Activated T-cell treated with anti-CD3 and anti-CD28 coated beads for 1 hour (primary cell): ENCODE measurements at regions not wholly inside any gene's neighbourhood (a gene's known extent, or its start where the extent isn't known, plus 50 kb on each side); places are given as distances from the start of the nearest gene placed in this dataset.
"Not testable (repeated sequence)": the region's sequence is repeated elsewhere in the genome, so short reads cannot be mapped to it uniquely, and the experiment has no call there.

Experiments
- DNase-seq: peaks from one replicate; pipeline ENCODE4 v3.0.0-alpha.2; 2020; ENCODE audit warnings: low read depth

DNA sequence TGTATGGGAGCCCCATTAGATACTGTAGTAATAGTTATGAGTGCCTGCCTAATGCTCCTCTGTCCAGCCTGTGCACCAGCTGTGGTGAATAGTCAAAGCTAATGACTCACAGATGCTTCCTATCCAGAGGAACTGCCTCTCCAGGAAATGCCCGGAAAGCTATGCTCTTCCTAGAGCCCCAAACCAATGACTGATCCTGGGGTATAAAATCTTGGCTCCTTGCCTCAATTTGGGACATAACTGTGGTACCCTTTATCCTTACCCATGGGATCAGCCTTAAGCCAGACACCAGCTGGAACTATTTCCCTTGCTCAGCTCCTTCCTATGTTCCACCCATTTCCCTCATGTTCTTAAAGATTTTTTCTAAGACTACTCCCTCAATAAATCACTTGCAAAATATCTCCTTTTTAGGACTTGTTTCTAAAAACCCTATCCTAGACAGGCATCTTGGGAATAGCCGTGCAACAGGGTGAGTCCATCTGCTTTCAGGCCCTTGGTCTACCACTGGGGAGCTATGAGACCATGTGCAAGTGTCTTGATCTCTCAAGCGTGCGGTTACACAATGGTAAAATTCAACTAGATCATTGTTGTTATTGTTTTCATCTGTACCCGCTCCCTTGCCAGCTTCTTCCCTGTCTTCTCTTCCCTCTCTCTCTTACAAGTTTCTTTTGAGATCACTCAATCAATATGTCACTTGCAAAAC lies 283.7 kb downstream of the BTBD3 start:
- no peak for DNase-seq

DNA sequence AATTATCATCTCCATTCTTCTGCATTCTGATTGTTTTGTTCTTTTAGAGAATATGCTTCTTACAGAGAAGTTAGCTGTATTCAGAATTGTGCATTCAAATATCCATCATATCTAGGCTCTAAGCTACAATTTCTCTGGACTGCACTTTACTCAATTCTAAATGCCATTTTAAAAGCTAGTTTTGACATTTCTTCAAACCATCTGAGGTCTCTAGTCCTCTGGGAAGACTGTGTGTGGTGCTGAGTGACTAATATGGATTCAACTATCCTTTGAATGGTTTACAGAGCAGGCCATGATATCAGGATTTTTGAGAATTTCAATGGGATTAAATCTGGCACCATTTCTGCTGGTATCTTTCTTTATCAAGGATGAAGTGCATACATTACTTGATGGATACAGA lies 285.7 kb downstream of the BTBD3 start:
- DNase-seq, result no peak

DNA sequence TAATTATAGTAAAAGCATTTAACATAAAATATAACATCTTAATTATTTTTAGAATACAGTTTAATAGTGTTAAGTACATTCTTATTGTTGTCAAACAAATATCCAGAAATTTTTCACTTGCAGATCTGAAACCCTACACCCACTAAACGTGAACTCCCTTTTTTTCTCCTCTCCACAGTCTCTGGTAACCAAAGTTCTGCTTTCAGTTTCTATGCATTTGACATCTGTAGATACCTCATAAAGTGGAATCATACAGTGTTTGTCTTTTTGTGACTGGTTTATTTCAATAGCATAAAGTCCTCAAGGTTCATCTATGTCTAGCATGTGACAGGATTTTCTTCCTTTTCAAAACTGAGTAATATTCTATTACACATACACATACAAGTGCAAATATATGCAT lies 286.3 kb downstream of the BTBD3 start:
- no peak for DNase-seq

DNA sequence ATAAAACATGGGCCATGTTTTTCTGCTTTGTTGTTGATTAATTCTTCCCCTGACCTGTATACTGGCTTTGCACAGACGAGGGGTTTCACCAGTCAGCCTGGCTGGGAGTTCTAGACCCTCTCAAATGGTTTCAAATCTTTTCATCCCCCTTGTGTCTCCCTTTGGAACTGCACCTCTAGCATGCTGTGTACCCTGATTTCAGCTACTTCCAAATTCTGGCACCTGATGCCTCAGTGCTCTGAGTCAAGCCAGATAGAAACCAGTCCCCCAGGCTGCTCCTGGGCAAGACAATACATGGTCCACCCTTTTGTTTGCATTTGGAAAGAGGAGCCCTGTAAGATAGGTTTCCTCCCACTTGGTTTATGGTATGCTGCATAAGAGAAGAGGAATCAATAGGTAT lies 290.2 kb downstream of the BTBD3 start:
- DNase-seq, result no peak

DNA sequence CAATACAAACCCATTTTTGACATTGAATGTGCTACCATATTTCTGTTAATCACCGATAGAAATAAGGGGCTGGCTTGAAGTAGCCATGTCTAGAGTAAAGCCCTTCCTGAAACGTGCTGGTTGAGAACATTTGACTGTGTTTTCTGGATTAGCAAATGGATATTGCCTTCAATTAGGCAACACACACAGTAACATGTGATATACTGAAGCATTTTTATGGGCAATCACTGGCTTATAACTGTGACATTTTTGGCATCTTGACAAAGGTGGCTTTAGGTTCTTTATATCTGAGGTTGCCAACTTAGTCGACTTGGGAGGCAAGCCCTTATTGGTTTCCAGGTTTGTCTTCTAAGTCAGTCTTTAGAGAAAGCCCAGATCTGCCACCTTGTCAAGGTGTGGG lies 292.9 kb downstream of the BTBD3 start:
- no peak for DNase-seq

DNA sequence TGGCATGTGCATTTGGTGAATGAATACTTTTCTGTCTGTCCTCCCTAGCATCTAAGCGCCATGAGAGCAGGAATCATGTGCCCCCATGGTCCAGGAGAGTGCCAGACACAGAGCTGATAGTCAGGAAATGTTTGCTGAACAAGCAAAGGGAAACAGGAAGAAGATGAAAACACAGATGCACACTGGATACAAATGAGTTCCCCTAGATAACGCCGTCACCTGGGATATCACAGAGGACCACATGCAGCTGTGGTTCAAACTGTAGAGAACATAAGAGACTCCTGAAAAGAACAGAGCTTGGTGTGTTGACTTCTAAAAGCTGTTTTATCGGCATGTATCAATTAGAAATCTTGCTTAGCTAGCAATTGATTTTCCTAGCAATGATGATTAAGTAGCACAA lies 293.7 kb downstream of the BTBD3 start:
- no peak for DNase-seq

DNA sequence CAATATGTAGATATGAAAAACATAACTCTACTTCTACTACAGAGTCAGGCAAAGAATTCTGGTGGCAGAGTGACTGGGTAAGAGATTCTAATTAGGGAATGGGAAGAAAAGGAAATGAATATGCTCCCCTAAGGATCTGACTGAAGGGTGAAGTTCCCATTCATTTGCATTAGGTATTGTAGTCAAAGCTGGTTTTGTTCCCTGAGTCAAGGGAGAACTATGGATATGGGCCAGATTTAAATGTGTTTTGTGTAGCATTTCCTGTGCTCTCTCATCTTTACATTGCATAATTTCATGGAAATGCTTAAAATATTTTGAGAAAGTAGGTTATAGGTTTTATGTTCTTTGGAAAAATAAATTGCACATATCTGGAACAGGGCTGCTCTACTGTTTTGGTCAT lies 299.7 kb downstream of the BTBD3 start:
- DNase-seq, result no peak

DNA sequence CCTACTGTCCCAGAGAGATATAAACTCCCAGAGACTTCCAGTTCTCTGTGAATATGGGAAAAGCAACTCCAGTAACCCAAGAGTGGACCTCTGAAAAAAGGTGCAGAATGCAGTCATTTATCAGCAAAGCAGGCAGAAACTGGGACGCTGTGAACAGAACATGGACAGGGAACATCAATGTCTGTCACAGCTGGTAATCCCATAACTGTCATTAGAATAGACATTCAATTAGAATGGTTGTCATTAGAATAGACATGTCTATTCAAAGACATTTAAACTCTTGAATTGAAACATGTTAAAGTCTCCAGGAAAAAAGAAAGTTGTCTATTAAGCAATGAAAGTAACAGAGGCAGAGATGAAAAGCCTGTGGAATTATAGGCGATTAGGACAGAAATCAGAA lies 302.1 kb downstream of the BTBD3 start:
- DNase-seq, result no peak

DNA sequence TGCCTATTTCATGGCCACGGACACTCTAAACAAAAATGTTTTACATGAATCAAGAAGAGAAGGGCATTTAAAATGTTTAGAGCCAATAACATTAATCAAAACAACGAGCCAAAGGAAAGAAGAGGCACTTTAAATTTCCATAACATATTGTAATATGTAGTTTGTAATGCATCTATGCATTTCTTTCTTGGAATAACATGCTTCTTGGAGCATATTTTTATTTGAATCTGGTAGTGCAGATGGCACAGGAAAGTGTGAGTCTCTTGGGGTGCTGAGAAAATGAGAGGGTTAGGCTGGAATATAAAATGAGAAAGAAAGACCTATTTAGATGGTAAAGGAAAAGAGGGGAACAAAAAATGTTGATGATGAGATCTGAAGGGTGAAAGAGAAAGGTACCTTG lies 305.4 kb downstream of the BTBD3 start:
- no peak for DNase-seq

DNA sequence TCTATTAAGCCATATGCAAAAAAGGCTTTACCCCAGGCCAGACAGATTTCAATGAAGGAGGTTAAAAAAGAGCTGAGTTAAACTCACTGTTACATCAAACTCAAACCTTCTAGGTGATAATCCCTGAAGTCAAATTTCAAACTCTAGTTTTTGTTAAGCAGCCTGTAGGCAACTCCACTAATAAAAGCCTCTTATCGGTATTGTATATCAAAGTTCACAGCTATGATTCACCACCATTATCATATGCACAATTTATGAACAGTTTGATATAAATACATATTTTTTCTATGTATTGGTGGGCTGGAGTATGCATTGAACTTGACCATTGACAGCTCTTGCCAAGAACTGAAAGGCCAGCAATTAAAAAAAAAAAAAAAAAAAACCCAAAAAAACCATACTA lies 308.2 kb downstream of the BTBD3 start:
- no peak for DNase-seq

DNA sequence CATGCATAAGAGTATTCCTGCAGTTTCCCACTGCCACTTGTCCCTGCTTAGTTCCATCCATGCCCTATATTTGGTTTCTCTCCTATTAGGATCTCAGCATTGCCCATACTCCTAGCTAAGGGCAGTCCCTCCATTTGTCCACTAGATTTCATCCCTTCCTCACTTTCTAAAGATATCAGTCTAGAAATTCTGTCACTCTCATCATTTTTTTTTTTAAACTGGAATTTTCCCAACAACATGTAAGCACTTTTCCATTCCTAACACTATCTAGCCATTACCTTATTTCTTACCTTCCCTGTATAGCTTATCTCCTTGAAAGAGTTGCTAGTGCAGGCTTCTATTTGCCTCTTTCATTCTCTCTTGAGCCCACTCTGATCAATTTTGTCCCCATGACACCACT lies 312.2 kb downstream of the BTBD3 start:
- no peak for DNase-seq

DNA sequence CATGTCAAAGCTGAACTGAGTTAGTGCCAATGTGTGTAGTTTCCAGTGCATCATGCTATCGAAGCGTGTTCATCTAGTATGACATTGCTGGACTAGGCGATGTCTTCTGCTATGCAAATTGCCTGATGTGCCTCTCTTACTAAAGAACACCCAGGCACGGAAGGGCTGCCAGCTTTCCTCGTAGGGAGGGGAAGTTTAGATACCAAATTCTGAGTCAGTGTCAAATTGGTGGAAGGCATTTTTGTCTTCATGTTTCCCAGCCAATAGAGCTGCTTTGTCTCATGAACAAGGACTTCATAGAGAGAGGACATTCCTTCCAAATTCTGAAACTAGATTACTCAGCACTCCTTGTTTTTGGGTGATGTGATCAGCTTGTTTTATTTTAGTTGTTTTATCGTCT lies 320.1 kb downstream of the BTBD3 start:
- no peak for DNase-seq

DNA sequence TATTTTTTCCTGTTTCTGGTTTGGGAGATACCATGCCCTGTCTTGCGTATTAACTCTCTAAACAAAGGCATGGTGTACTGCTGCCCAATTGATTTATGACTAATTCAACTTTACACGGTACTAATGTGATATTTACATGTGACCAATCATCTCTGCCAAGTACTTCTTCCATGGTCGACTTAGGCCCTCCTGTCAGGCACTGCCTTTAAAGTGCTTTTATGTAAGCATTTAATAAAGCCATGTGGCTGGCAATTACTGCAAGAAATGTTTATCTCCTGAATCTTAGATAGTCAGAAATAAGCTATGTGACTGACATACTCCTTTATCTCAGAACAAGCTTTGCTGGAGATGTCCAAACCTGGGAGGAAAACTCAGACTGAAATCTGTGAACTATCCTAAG lies 323.4 kb downstream of the BTBD3 start:
- DNase-seq, result no peak

DNA sequence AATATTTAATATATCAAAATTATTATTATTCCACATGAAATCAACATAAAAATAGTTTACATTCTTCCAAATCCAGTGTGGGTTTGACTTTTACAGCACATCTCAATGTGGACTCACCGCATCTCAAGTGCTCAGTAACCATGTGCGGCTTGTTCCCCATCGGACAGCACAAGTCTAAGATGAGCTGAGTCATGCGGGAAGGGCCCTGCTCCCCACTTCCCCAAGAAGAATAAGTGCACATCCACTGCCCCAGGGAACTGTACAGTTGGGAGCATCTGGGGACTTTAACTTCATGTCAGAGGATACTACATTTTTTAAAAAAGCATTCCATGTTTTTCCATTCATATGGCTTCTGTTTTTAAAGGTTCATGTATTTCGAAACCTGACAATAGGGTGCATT lies 325.6 kb downstream of the BTBD3 start:
- DNase-seq, result no peak

DNA sequence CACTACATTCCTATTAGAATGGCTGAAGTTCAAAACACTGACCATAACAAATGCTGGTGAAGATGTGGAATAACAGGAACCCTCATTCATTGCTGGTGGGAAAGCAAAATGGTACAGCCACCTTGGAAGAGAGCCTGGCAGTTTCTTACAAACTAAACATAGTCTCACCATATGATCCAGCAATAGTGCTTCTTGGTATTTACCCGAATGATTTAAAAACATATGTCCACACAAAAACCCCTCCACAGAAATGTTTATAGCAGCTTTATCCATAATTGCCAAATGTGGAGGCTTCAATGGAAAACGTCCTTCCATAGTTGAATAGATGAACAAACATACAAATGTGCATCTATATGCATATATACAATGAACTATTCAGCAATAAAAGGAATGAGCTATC lies 330.8 kb downstream of the BTBD3 start:
- DNase-seq, result no peak

DNA sequence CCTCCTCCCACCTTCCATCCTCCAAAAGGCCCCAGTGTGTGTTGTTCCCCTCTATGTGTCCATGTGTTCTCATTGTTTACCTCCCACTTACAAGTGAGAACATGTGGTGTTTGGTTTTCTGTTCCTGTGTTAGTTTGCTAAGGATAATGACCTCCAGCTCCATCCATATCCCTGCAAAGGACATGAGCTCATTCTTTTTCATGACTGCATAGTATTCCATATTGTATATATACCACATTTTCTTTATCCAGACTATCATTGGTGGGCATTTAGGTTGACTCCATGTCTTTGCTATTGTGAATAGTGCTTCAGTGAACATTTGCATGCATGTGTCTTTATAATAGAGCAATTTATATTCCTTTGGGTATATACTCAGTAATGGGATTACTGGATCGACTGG lies 333.0 kb downstream of the BTBD3 start:
- not testable (repeated sequence) for DNase-seq

DNA sequence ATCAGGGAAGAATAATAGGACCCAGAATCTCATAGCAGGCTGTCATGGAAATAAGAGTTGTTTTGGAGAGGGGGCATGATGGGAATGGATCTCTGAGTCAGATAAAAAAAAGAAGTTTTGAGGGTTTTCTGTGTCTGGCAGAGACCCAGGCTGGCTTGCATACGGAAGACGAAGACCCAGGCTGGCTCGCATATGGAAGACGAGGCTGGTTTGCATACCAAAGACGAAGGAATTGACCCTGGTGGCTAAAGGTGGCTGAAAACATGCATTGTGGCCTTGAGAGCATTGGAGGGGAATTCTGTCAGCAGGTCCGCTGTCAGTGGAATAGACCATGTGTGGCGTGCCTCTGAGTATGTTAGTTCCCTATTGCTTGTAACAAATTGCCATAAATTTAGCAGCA lies 335.1 kb downstream of the BTBD3 start:
- DNase-seq, result no peak

DNA sequence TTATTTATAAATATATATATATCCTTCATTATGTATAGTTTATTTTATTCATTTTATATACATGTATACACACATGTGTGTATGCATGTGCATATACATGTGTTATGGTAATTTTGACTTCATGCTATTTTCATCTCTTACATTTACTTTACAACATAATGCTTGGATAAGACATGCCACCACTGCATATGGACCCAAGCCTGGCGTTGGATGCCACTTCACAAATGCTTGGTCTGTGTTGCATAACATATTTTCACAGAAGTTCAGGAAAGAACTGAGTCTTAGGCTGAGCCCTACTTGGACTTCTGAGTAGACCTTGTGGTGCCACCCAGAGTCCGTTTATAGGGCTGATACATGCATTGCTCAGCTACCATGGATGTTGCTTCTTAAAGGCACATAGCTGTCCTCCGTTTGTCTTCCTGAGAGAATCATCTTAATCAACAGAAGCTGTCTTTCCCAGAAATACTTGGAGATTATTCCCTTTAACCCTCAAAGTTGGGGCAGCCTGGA lies 337.8 kb downstream of the BTBD3 start:
- no peak for DNase-seq

DNA sequence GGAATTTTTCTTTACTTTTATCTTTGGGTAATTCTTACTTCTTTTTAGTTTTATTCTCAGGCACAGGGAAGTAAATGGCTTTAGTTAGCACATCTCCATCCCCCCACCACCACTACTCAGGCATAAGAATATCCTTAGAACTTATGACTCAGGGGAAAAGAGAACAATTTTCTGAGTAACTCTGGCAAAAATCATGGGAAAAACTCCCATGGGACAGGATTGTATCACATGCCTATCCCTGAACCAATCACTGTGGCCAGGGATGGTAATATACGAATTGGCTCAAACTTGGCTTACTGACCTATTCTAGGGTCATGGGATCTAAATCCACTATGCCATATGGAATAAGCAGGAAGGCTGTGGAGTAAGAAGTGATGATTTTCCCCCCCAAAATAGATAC lies 339.1 kb downstream of the BTBD3 start:
- no peak for DNase-seq

DNA sequence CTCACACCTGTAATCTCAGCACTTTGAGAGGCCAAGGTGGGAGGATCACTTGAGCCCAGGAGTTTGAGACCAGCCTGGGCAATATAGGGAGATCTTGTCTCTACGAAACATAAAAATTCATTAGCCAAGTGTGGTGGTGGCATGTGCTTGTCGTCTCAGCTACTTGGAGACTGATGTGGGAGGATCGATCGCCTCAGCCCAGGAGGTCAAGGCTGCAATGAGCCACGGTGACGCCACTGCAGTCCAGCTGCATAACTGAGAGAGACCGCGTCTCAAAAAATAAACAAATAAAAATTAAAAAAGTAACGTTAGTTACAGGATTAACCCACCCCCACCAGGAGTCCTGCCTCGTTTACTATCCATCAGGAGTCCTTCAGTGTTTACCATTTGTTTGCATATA lies 345.1 kb downstream of the BTBD3 start:
- DNase-seq, result no peak

DNA sequence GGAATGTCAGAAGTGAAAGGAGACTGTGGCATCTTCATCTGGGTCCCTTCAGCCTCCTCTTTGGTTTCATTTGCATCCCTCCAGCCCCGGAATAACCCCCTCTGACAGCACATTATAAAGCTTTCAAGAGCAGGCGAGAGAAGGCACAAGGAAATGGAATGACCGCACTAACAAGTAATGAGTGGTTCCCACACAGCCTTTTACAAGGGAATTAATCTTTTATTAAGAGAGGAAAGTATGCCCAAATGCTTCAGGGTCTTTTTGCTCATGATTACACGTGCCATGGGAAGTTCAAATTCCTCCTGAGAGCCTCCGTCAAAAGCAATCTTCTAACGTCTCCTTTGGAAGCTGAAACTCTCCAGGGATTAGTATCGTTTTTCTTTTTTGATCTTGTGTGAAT lies 347.0 kb downstream of the BTBD3 start:
- no peak for DNase-seq

DNA sequence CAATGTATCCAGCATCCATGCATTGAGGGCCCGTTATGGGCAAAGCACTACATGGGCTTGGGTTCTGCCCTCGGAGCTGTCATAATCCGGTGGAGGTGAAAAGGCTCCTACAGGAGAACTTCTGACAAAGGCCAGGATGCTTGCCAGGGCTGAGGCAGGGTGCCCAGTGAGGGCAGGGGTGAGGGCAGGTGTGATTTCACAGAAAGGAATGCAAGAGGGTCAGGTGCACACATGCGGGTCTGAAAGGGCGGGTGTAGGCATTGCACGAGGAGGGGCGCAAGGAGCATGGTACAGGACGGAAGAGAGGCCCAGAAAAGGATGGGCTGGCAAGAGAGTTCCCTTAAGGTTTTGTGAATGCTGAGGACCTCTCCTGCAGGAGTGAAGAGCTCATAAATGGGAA lies 348.0 kb downstream of the BTBD3 start:
- no peak for DNase-seq

DNA sequence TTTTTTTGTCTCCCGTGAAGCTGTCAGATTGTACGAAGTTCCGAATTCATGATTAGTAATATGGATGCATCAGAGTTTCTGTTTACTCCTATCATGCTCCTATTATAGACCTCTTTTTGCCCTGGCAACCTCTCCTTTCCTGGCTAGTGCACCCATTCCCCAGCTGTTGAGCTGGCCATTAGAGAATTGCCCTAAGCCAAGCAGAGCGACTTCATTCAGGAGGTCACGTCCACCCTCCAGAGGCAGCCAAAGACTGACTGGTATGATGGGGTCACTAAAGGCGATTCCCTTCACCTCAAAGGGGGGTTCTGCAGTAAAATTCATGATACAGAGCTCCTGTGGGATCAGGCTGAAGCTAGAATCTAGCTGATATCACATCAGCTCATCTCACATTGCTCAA lies 351.9 kb downstream of the BTBD3 start:
- DNase-seq, result no peak

DNA sequence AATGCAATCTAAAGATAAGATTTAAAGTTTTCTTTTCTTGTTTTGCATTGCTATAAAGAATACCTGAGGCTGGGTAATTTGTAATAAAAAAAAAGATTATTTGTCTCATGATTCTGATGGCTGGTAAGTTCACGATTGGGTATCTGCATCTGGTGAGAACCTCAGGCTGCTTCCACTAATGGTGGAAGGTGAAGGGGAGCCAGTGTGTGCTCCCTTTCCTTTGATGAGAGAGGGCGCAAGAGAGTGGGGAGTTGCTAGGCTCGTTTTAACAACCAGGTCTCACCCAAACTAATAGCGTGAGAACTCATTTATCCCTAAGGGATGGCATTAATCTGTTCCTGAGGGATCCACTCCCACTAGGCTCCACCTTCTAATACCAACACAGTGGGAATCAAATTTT lies 353.2 kb downstream of the BTBD3 start:
- no peak for DNase-seq
